BJ (cell line): ENCODE measurements at regions not wholly inside any gene's neighbourhood (a gene's known extent, or its start where the extent isn't known, plus 50 kb on each side); places are given as distances from the start of the nearest gene placed in this dataset.

Experiments
- CTCF ChIA-PET: fragments of 350-600 bp; formaldehyde crosslinking; extraction: SDS; loops from one replicate; lab custom pipeline; 2021; ENCODE audit warnings: antibody characterized with exemption, inconsistent platforms; lab: Yijun Ruan, JAX
- POLR2A ChIA-PET: fragments of 300-600 bp; sonication (Branson Sonifier 250); formaldehyde crosslinking; extraction: SDS; loops from one replicate; lab custom pipeline; 2021; ENCODE audit warnings: antibody characterized with exemption; lab: Charles Lee
- DNase-seq: peaks from one replicate; pipeline ENCODE4 v3.0.0-alpha.2; 2011; ENCODE audit warnings: low read depth
- H3K27me3 ChIP-seq: 2 replicates; pipeline ENCODE4 v1.6.0; 2011; ENCODE audit warnings: low read length; ENCODE audit not compliant: control insufficient read depth, insufficient read depth
- H3K36me3 ChIP-seq: 2 replicates; pipeline ENCODE4 v1.5.1; 2011; ENCODE audit warnings: low read length; ENCODE audit not compliant: control insufficient read depth, insufficient read depth
- H3K4me3 ChIP-seq: 2 replicates; pipeline ENCODE4 v1.5.1; 2011; ENCODE audit warnings: low read depth, mild to moderate bottlenecking, control low read depth, low read length
- TF ChIP-seq, protein P1 (sequence below): IDR thresholded peaks from 2 replicates; pipeline ENCODE4 v1.5.1; 2011; ENCODE audit warnings: low read depth, mild to moderate bottlenecking, control low read depth, inconsistent platforms, low read length, moderate library complexity; ENCODE audit not compliant: insufficient read depth

DNA sequence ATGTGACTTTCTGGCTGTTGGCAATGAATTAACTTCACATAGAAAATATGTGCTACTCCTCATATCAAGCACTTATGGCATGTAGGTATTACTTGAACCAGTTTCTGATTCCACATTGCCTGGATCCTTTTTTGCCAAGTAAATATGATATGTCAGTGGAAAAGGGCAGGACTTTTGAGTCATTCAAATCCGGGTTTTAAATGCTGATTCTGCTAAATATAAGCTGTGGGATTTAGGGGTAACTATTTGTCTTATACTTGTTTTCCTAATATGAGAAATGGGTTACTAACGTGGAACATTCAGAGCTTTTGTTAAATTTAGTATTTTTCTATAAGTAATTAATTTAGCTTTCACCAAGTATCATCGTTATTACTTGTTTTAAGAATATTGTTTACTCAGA, 108.0 kb upstream of the HGF start:
- Histone ChIP-seq H3K4me3 (no peak overlapping the region), H3K27me3 (no peaks in the 10 kb centered on the region), H3K36me3 (no peaks in the 10 kb centered on the region)
- TF ChIP-seq, protein P1, sequence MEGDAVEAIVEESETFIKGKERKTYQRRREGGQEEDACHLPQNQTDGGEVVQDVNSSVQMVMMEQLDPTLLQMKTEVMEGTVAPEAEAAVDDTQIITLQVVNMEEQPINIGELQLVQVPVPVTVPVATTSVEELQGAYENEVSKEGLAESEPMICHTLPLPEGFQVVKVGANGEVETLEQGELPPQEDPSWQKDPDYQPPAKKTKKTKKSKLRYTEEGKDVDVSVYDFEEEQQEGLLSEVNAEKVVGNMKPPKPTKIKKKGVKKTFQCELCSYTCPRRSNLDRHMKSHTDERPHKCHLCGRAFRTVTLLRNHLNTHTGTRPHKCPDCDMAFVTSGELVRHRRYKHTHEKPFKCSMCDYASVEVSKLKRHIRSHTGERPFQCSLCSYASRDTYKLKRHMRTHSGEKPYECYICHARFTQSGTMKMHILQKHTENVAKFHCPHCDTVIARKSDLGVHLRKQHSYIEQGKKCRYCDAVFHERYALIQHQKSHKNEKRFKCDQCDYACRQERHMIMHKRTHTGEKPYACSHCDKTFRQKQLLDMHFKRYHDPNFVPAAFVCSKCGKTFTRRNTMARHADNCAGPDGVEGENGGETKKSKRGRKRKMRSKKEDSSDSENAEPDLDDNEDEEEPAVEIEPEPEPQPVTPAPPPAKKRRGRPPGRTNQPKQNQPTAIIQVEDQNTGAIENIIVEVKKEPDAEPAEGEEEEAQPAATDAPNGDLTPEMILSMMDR = no peak
- ChIA-PET CTCF (no interaction called here), POLR2A (interaction anchor here (0.5 kb wide), 1 partner anchor 596 kb away, joined by 7 read pairs; no protein-coding TSS in a partner anchor)
- no peak for DNase-seq

DNA sequence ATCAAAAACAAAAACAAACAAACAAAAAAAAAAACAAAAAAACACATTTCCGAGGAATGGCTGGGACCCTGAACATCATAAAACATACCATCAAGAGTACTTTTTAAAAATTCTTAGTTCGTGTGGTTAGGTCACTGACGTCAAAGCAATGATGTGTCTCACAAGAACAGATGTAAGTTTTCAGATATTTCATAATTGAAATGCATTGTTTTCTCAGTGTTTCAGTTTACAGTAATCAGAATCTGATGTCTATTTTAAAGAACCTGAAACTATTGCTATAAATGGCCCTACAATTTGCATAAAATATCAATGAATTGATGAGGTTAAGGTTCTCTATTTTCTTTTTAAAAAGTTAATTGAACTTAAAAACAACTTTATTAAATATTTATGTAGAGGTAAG, 103.7 kb upstream of the HGF start:
- Histone ChIP-seq H3K27me3 (no peaks in the 10 kb centered on the region), H3K4me3 (no peak overlapping the region), H3K36me3 (no peaks in the 10 kb centered on the region)
- ChIA-PET POLR2A (no interaction called here), CTCF (no interaction called here)
- no peak for DNase-seq
- TF ChIP-seq, protein P1 = no peak

GRCh38 chr7:81871606-81872265, 101.9 kb upstream of the HGF start:
- ChIA-PET CTCF (interaction anchor here (1.0 kb wide), 1 partner anchor 11 kb away, joined by 3 read pairs; no protein-coding TSS in a partner anchor), POLR2A (no interaction called here)
- TF ChIP-seq, protein P1 = no peak
- Histone ChIP-seq H3K36me3 (no peaks in the 10 kb centered on the region), H3K4me3 (no peak overlapping the region), H3K27me3 (no peaks in the 10 kb centered on the region)
- no peak for DNase-seq

- DNase-seq = no peak
- TF ChIP-seq, protein P1 = no peak
- no peaks in the 10 kb centered on the region for H3K36me3 ChIP-seq
- ChIA-PET CTCF (interaction anchor here (1.0 kb wide), 1 partner anchor 9 kb away, joined by 3 read pairs; no protein-coding TSS in a partner anchor), POLR2A (no interaction called here)
- no peaks in the 10 kb centered on the region for H3K27me3 ChIP-seq
- no peak overlapping the region for H3K4me3 ChIP-seq
These were observed 100.8 kb upstream of the HGF start for GRCh38 chr7:81870608-81871007.

GRCh38 chr7:81869670-81870069, 99.8 kb upstream of the HGF start:
- H3K4me3 ChIP-seq = no peak overlapping the region
- no peaks in the 10 kb centered on the region for H3K27me3 ChIP-seq
- CTCF ChIA-PET = no interaction called here
- POLR2A ChIA-PET = no interaction called here
- no peak for DNase-seq
- no peaks in the 10 kb centered on the region for H3K36me3 ChIP-seq
- TF ChIP-seq, protein P1 = no peak
